Skeletal muscle tissue (tissue), 3 donors: ENCODE measurements at regions not wholly inside any gene's neighbourhood (a gene's known extent, or its start where the extent isn't known, plus 50 kb on each side); places are given as distances from the start of the nearest gene placed in this dataset.

Source experiments
- H3K27ac ChIP-seq: one replicate; pipeline ENCODE4 v1.7.0; 2013; ENCODE audit warnings: mild to moderate bottlenecking, low read depth, low read length, inconsistent platforms
- H3K27me3 ChIP-seq, 3 donors: one replicate each; pipeline ENCODE4 v1.7.0; 2013; ENCODE audit warnings: low read length in 3 of 3; ENCODE audit not compliant: control insufficient read depth in 3 of 3, insufficient read depth in 3 of 3
- H3K36me3 ChIP-seq, 3 donors: one replicate each; pipeline ENCODE4 v1.7.0; 2013; ENCODE audit warnings: low read length in 3 of 3; ENCODE audit not compliant: control insufficient read depth in 3 of 3, insufficient read depth in 3 of 3
- H3K4me1 ChIP-seq, 3 donors: one replicate each; pipeline ENCODE4 v1.7.0; 2013; ENCODE audit warnings: low read length in 3 of 3, mild to moderate bottlenecking in 3 of 3; ENCODE audit not compliant: control insufficient read depth in 3 of 3, insufficient read depth in 3 of 3
- H3K4me3 ChIP-seq, 3 donors: one replicate each; pipeline ENCODE4 v1.7.0; 2013; ENCODE audit warnings: low read length in 3 of 3
- H3K9ac ChIP-seq, 3 donors: one replicate each; pipeline ENCODE4 v1.7.0; 2013; ENCODE audit warnings: low read length in 3 of 3, mild to moderate bottlenecking in 3 of 3, moderate library complexity in 2 of 3, low read depth in 1 of 3
- H3K9me3 ChIP-seq, 3 donors: one replicate each; pipeline ENCODE4 v1.7.0; 2013; ENCODE audit warnings: low read length in 3 of 3; ENCODE audit not compliant: control insufficient read depth in 3 of 3
- donor health status: Osteomylitis.

DNA sequence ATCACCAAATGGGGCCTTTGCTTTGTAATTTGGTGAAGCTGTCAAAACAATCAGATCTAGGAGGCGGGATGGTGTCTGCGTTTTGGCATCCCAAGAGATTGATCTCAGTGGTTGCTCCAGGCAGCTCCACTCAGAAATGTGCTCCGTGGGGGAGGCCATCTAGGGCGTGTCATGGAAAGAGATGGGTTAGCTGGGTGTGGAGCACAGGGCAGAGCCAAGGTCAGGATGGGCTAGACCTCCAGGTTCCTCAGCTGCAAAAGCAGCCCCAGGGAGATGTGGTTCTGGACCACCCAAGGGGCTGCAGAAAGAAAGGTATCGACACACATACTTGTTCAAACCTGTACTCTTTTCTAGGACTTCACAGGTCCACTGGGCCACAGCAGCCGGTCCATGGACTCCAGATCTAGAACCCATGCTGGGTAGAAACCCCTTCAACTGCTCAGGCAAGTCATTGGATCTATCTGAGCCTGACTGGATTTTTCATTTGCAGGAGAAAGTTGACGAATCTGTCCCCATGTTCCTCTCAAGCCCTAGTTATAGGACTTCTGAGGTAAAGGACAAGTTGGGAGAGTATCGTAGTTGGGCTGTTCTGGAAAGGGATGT lies 270.2 kb upstream of the RPL38 start:
- H3K4me3 ChIP-seq: no peak overlapping the region
- no peaks in the 10 kb centered on the region for H3K4me1 ChIP-seq
- no peaks in the 10 kb centered on the region for H3K9me3 ChIP-seq
- peaks cover 3 to 11% (median 10%) of the 10 kb centered on the region in 3 donors for H3K27me3 ChIP-seq
- no peaks in the 10 kb centered on the region for H3K36me3 ChIP-seq
- H3K9ac ChIP-seq: no peak overlapping the region
- no peak overlapping the region for H3K27ac ChIP-seq

GRCh38 chr17:73933871-73934270 lies 269.6 kb upstream of the RPL38 start:
- H3K4me3 ChIP-seq: no peak overlapping the region
- H3K27me3 ChIP-seq: peaks cover 3 to 14% (median 10%) of the 10 kb centered on the region in 3 donors
- H3K9ac ChIP-seq: no peak overlapping the region
- H3K27ac ChIP-seq: no peak overlapping the region
- no peaks in the 10 kb centered on the region for H3K4me1 ChIP-seq
- H3K9me3 ChIP-seq: no peaks in the 10 kb centered on the region
- H3K36me3 ChIP-seq: no peaks in the 10 kb centered on the region

DNA sequence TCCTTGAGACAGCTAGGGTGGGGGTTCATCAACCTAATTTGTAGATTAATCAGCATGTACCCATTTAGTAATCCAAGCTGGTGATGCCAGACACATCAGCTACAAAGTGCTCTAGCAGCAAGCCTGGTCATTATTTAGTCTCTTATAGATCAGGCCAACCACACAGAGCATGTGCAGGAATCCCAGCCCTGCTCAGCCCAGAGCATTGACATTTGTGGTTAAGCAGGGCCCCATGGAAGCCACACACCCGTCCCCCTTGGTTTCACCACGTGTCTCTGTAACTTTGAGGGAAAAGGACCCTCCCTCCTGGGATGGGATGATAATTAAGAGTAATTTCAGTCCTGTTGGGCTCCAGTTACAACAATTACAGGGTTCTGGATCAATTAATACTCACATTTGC lies 268.8 kb upstream of the RPL38 start:
- Histone ChIP-seq H3K4me1 (no peaks in the 10 kb centered on the region), H3K9ac (no peak overlapping the region), H3K4me3 (no peak overlapping the region), H3K9me3 (no peaks in the 10 kb centered on the region), H3K27ac (no peak overlapping the region), H3K27me3 (peaks cover 3 to 14% (median 10%) of the 10 kb centered on the region in 3 donors), H3K36me3 (no peaks in the 10 kb centered on the region)

DNA sequence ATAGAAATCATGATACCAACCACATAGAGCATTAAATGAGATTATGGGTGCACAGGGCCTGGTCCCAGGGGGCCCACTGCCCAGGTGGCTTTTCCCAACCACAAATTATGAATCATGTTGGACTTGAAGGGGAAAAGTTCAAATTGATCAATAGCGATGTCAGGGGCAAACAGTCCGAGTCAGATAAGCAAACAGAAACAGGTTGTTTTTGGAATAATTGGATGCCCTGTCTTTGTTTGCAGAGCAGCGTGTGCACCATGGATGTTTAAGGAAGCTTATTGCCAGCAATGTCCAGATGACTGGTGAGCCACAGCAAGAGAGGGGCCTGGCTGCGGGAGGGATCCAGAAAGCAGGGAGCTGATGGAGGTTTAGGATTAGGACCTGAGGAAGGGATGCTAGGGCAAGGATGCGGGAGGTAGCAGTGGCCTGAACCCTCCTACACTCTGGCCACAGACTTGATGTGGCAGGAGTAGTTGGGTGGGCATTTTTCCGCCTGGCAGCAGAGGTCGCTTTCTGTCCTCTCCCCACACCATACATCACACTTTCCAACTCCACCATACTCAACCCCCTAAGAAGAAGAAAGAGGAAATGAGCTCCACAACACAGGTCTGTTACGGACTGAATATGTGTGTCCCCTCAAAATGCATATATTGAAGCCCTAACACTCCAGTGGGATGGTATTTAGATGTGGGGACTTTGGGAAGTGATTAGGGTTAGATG lies 266.4 kb upstream of the RPL38 start:
- Histone ChIP-seq H3K9me3 (no peaks in the 10 kb centered on the region), H3K4me1 (no peaks in the 10 kb centered on the region), H3K4me3 (no peak overlapping the region), H3K27ac (no peak overlapping the region), H3K27me3 (peaks cover 3 to 19% (median 8%) of the 10 kb centered on the region in 3 donors), H3K36me3 (no peaks in the 10 kb centered on the region), H3K9ac (no peak overlapping the region)

- peaks cover 3 to 21% (median 8%) of the 10 kb centered on the region in 3 donors for H3K27me3 ChIP-seq
- H3K4me1 ChIP-seq: no peaks in the 10 kb centered on the region
- H3K9ac ChIP-seq: no peak overlapping the region
- no peak overlapping the region for H3K4me3 ChIP-seq
- no peaks in the 10 kb centered on the region for H3K36me3 ChIP-seq
- H3K27ac ChIP-seq: no peak overlapping the region
- no peaks in the 10 kb centered on the region for H3K9me3 ChIP-seq
Measured at GRCh38 chr17:73938706-73939105, 264.8 kb upstream of the RPL38 start.

DNA sequence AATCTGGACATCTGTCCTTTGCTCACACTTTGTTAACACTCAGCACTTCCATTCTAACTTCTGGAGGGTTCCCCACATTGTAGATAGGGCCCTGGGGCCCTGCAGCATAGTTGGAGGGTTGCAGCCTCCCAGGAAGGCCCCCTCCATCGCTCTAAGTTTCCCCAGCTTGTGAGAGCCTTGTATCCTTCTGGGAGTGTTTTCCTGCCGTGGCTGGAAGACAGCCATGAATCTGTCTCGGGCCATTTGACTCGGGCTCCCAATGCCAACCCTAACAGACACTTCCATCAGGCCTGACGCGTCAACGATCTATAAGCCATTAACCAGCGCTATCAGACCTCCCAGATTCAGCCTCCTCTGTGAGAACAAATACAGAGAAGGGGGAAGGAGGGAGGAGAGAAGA lies 263.7 kb upstream of the RPL38 start:
- Histone ChIP-seq H3K36me3 (no peaks in the 10 kb centered on the region), H3K4me3 (no peak overlapping the region), H3K27ac (no peak overlapping the region), H3K9ac (no peak overlapping the region), H3K4me1 (no peaks in the 10 kb centered on the region), H3K9me3 (no peaks in the 10 kb centered on the region), H3K27me3 (peaks cover 3 to 21% (median 8%) of the 10 kb centered on the region in 3 donors)

- Histone ChIP-seq H3K9ac (no peak overlapping the region), H3K4me1 (no peaks in the 10 kb centered on the region), H3K27me3 (peaks cover 0 to 24% (median 8%) of the 10 kb centered on the region in 3 donors), H3K36me3 (no peaks in the 10 kb centered on the region), H3K27ac (no peak overlapping the region), H3K9me3 (no peaks in the 10 kb centered on the region), H3K4me3 (no peak overlapping the region)
Measured at GRCh38 chr17:73940511-73940910, 263.0 kb upstream of the RPL38 start.

- H3K27me3 ChIP-seq: peaks cover 0 to 24% (median 16%) of the 10 kb centered on the region in 3 donors
Measured at GRCh38 chr17:73941919-73942530, 261.5 kb upstream of the RPL38 start.

GRCh38 chr17:73942703-73943415 lies 260.6 kb upstream of the RPL38 start:
- H3K36me3 ChIP-seq: no peaks in the 10 kb centered on the region
- no peak overlapping the region for H3K27ac ChIP-seq
- no peak overlapping the region for H3K9ac ChIP-seq
- H3K4me1 ChIP-seq: no peaks in the 10 kb centered on the region
- H3K27me3 ChIP-seq: peaks cover 0 to 29% (median 12%) of the 10 kb centered on the region in 3 donors
- no peak overlapping the region for H3K4me3 ChIP-seq
- peaks cover 0 to 2% (median 0%) of the 10 kb centered on the region in 3 donors for H3K9me3 ChIP-seq

More at GRCh38 chr17:73941919-73942530, 261.5 kb upstream of the RPL38 start:
- Histone ChIP-seq H3K4me1 (no peaks in the 10 kb centered on the region), H3K4me3 (no peak overlapping the region), H3K9me3 (no peaks in the 10 kb centered on the region), H3K9ac (no peak overlapping the region), H3K36me3 (no peaks in the 10 kb centered on the region), H3K27ac (no peak overlapping the region)
